ENCODE measurements at regions not wholly inside any gene's neighbourhood (a gene's known extent, or its start where the extent isn't known, plus 50 kb on each side); places are given as distances from the start of the nearest gene placed in this dataset.

DNA sequence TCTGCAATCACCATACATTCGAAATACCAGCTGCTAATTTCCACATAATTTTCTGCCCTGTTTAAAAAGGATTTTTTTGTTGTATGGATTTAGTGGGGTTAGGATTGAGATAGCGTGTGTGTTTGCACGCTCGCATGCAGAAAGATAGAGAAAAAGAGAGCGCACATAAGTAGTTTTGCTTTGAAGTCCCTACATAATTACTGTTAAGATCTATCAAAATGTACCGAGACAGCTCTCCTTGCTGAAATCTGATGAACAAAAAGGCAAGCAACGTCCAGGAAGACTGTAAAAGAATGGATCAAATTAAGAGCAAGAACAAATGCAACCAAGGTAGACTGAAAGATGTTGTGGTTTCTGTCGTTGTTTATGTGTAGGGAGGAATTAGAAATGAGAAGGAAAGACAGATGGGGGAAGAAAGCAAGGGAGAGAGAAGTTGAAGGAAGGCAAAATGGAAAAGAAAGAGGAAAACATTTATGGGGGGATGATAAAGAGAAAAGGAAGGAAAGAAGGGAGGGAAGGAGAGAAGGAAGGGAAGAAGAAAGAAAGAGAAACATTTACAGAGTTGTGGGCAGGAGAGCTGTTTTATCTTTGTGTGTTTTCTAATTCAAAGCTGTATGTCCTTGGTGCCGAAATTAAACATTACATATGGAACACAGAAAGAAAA, 522.3 kb downstream of the MED13L start:
- intact Hi-C loops (cut with DNase I; ENCODE audit: low total_unique reads) = loop anchor here (5.0 kb wide), 1 partner anchor 1088 kb away; no protein-coding TSS in a partner anchor
- no peak overlapping the region for H3K4me3 ChIP-seq (ENCODE audit: low read depth, poor library complexity, severe bottlenecking)
- TF ChIP-seq, protein P1, sequence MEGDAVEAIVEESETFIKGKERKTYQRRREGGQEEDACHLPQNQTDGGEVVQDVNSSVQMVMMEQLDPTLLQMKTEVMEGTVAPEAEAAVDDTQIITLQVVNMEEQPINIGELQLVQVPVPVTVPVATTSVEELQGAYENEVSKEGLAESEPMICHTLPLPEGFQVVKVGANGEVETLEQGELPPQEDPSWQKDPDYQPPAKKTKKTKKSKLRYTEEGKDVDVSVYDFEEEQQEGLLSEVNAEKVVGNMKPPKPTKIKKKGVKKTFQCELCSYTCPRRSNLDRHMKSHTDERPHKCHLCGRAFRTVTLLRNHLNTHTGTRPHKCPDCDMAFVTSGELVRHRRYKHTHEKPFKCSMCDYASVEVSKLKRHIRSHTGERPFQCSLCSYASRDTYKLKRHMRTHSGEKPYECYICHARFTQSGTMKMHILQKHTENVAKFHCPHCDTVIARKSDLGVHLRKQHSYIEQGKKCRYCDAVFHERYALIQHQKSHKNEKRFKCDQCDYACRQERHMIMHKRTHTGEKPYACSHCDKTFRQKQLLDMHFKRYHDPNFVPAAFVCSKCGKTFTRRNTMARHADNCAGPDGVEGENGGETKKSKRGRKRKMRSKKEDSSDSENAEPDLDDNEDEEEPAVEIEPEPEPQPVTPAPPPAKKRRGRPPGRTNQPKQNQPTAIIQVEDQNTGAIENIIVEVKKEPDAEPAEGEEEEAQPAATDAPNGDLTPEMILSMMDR (IDR thresholded peaks at IDR 0.05) = no peak
- TF ChIP-seq POLR2A (IDR thresholded peaks at IDR 0.05) = no peak
- 73 to 75% methylated on average over 9 of the region's 9 CpGs for WGBS, 2 donors
- no peak for DNase-seq (ENCODE audit: low spot score in 2 of 2)

DNA sequence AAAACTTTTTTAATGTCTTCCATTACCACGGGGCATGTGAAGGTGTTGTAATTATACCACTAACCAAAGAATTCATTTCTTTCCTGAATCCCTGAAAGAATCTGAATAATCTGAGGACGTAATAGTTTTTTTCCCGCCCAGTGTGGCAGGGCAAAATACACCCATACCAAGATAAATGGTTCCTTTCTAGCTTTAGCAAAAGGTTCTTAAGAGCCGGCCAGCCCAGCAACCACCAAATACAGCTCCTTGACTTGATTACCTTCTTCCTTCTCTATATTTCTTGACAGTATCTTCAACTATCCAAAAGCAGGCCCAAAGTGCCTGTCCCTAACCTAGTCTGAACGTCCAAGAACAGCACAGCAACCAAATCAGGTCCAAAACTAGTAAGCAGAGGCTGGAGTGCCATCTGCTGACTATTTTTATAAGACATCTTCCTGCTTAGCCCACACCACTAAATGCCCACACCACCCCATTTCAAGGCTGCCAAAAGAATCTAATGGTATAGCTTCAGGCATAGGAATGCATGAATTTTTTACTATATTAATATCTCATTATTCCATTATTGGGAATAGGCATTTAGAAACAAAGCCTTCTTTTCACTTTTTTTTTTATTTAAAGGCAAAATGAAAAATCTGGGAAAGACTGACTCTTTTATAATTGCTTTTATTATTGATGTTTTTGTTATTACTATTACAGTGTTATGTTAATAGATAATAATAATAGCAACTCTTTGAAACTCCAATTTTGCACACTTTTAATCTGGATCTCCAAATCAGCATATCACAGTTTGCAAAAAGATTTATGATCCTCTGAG, 524.4 kb downstream of the MED13L start:
- H3K4me3 ChIP-seq (ENCODE audit: low read depth, poor library complexity, severe bottlenecking) = no peak overlapping the region
- 57 to 65% methylated on average over 5 of the region's 5 CpGs for WGBS, 2 donors
- TF ChIP-seq POLR2A (IDR thresholded peaks at IDR 0.05) = no peak
- TF ChIP-seq, protein P1 (IDR thresholded peaks at IDR 0.05) = peak in 1 of 3 donors; percentile 28
- intact Hi-C loops (cut with DNase I; ENCODE audit: low total_unique reads) = no loop called here
- DNase-seq (ENCODE audit: low spot score in 2 of 2) = peak in 1 of 2 donors; percentile 35

DNA sequence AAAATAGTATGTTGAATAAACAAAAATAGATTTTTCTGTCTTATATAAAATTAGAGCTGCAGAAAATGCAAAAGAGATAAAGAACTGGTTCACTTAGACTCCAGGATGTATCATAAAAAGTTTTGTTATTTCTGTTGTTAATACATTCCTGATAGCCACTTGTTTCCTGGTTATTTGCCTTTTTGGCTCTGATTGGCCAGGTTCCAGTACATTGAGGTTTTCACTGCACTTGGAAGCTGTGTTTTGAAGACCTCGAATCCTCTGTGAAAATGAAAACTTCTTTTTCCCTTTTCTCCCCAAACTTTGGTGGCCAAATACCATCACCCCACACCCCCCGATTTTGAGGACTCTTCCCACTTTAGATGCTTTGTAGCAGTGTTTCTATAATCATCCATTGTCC, 525.3 kb downstream of the MED13L start:
- no peak for DNase-seq (ENCODE audit: low spot score in 2 of 2)
- intact Hi-C loops (cut with DNase I; ENCODE audit: low total_unique reads) = no loop called here
- WGBS, 2 donors = 49 to 63% methylated on average over 2 of the region's 2 CpGs
- H3K4me3 ChIP-seq (ENCODE audit: low read depth, poor library complexity, severe bottlenecking) = no peak overlapping the region
- TF ChIP-seq, protein P1 (IDR thresholded peaks at IDR 0.05) = no peak
- no peak for TF ChIP-seq POLR2A (IDR thresholded peaks at IDR 0.05)

DNA sequence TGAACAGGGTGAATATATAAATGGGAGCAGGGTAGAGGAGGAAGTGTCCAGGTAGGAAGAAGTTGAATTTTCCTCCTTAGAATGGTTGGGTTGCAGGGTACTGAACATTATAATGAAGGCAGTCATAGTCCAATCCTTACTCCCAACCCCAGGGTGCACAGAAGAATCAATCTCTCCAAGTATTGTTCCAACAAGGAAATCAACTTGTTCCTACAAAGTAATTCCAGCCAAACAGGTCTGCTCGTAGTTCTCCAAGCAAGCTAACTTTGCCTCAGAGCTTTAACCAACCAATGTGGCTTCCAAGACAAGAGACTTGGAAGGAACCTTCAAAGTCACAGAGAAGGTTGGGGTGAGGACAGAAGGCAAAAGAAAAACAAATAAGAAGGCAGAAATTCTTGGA, 527.2 kb downstream of the MED13L start:
- TF ChIP-seq, protein P1 (IDR thresholded peaks at IDR 0.05) = no peak
- TF ChIP-seq POLR2A (IDR thresholded peaks at IDR 0.05) = no peak
- no peak overlapping the region for H3K4me3 ChIP-seq (ENCODE audit: low read depth, poor library complexity, severe bottlenecking)
- intact Hi-C loops (cut with DNase I; ENCODE audit: low total_unique reads) = no loop called here
- 56 to 60% methylated on average over 1 of the region's 1 CpG for WGBS, 2 donors
- no peak for DNase-seq (ENCODE audit: low spot score in 2 of 2)

DNA sequence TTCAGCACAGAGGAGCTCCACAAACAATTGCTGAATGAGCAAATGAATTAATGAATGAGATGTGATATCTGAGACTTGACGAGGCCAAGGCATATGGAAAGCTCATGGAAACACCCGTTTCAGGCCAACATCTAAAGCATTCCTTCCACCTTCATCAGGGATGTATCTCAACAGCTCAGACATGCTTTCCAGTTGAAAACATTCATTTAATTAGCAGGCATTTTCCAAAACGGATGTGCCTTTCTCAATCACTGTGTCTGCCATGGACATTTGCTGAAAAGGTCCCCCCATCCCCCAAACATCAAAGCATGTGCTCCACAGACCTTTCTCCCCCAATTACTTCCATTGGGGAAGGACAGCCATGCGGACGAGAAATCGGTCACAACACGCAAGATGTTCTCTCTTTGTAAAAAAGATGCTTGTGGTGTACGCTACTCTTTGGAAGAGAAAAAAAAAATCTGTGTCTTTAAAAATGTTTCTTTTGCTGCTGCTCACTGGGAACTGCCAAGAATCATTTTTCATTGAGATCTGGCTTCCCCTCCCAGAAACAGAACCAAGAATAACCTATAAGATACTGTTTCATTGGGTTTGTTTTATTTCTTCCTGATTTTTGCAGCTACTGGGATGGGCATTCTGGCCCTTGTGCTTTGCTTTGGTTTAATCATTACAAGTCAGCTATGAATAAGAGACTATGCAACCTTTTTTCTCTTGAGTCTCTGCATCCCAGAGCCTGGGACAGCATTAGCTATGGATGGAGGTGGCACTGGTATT, 528.2 kb downstream of the MED13L start:
- no peak for TF ChIP-seq POLR2A (IDR thresholded peaks at IDR 0.05)
- TF ChIP-seq, protein P1 (IDR thresholded peaks at IDR 0.05) = no peak
- 51 to 61% methylated on average over 8 of the region's 8 CpGs for WGBS, 2 donors
- intact Hi-C loops (cut with DNase I; ENCODE audit: low total_unique reads) = no loop called here
- DNase-seq (ENCODE audit: low spot score in 2 of 2) = no peak
- H3K4me3 ChIP-seq (ENCODE audit: low read depth, poor library complexity, severe bottlenecking) = no peak overlapping the region

All from lower leg skin (tissue), 4 donors.